NCI-H2029 treated with DMSO at 0.1 percent for 48 hours (cell line): ENCODE measurements at regions not wholly inside any gene's neighbourhood (a gene's known extent, or its start where the extent isn't known, plus 50 kb on each side); places are given as distances from the start of the nearest gene placed in this dataset.
"Not testable (repeated sequence)": the region's sequence is repeated elsewhere in the genome, so short reads cannot be mapped to it uniquely, and the experiment has no call there.

Source experiments
- DNase-seq: peaks from one replicate; lab custom pipeline; 2025; lab: John Stamatoyannopoulos, UW

DNA sequence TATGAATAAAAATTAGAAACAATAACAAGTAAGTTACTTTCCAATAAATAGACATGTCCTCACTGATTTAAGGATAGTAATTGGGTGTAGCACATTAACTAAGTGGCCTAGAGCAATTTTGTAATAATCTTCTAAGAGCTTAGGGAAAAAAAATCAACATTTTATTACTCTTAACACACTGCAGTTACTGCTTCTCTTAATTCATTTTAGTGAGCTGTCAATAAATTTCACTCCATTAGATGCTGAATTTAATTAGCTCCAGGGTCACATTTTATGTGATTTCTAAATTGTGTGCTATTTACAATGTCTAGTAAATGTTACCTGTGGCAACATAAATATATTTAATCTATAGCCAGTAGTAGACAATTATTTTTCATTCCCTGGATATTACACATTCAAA, 612.0 kb downstream of the C4orf33 start:
- no peak for DNase-seq

DNA sequence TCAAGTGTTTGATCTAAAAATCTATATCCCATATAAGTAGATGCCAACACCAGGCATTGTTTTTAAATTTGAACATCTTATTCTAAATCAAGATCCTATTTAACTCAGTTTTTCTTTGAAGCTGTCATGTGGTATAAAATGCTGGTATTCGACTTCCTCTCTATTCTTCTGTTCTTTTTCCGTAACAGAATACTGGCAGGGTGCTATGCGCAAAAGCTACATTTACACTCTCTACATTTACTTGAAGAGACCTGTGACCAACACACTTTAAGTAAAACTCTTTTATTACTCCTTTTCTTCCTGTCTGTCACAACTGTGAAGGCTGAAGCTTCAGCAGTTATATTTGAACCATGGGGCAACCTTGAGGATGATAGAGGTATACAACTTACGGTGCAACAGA, 612.8 kb downstream of the C4orf33 start:
- DNase-seq, result no peak

DNA sequence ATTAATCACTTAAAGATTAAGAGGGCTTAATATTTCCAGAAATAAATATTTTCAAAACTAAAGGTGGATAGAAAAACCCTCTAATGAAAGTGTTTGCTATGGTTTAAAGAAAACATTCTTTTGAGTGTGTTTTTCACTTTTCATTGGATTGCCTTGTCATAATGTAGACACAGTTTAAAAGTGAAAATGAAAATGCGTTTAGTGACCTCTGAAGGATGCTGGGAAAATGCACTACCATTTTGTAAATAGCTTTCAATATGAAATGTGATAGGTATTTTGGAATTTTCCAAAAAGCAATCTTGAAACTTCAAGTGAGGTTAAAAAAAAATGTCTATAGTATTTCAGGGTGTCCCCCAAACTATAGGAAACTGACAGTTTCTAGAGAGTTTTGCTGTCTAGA, 642.2 kb downstream of the C4orf33 start:
- no peak for DNase-seq

DNA sequence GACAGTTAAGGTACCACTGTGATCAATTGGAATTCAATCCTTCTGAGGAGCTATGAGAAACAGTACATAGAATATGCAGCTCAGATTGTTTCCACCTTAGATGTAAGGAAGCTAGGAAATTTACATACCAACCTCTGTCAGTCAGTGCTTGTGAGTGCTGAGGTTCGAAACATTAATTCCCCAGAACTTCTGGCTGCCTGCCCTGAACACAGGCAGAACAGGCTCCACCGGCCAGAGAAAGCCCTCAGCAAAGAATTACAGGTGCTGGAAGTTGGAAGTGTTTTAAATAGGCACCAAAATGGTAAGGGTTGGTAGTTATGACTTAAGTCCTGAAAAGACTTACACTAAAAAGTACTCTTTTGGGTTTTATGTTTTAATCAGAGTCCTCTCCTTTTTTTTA, 651.8 kb downstream of the C4orf33 start:
- peak; percentile 4 for DNase-seq

DNA sequence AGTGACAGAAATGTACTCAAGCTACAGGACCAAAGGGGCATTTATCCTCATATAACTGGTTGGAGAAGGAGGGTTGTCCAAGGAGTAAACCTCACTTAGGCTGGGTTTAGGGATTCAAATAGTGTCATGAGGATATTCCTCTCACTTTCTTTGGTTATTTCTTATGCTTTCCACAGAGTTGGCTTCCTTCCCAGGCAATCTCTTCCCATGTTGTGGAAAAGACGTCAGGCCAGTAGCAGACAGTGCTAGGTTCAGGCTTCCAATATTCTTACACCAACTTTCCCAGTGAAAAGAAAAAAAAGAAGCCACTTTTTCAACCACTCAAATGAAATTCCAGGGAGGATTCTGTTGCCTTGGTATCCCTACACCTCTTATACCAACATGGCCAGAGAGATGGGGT, 653.0 kb downstream of the C4orf33 start:
- DNase-seq, result no peak

DNA sequence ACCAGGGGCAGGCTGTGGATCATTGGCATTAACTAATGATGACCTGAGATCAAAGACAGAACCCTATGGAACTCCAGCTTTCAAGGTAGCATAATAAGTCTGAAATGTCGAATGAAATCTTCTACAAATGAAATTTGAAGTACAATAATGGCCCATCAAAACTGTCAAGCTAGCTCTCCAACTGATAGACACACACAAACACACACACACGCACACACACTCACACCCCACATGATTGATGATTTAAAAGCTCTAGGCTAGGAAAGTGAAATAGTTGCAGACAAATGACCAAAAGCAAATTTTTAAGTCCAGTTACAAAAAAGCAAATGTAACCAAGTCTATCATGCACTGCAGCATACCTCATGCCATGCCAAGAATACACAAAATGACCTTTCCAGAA, 655.7 kb downstream of the C4orf33 start:
- DNase-seq, result no peak

DNA sequence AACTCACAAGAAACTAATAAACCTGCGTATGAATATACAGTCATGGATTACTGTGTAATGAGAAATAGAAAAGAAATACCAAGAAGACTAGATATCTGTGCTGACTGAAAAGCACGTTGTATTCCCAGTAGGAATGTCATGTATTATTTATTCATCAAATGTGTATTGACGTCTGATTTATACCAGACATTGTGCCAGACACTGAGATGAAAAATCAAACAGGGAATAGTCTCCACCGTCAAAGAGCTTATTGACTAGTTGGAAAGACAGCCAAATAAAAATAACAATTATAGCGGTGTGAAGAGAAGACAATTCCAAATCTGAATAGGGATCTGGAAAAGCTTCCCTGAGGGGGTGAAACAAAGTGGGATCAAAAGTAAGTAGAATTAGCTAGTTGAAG, 687.6 kb downstream of the C4orf33 start:
- no peak for DNase-seq

DNA sequence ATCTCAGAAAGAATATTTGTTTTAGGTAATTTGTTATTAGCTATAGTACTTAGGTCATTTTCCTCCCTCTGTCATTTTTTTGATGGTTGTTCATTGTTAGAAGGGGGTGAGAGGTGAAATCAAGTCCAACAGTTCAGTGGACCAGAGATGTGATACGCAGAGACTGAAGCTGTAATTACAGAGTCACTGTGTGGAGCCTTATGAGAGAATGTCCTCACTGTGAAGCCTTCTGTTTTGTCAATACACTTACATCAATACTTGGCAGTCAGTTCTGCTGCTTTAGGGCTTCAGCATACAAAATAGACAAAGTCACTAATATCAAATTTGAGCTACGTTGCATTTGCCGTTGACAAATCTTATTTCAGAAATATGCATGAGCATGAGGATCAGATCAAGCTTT, 692.5 kb downstream of the C4orf33 start:
- no peak for DNase-seq

DNA sequence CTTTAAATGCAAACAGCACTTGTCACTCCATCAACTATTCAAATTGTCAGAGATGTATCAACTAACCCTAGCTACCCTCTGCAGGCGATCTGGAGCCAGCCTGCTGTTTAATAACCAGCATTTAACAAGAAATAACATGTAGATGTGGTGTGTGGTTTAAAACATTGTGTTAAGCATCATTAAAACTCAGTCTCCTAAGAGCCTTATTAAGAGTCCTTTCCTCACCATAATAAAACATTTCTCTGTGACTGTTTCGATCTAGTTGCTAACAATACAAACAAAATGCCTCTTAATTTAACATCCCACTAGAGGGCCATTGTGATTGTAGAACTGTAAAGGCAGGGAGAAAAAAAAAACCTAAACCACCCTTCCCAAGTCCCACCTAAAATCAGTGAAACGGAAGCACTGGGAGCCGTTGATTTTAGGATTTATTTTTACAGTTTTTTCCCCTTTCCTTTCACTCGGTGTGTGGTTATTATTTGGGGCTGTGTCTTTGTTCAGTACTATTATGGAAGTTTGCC, 708.6 kb downstream of the C4orf33 start:
- DNase-seq, result no peak

DNA sequence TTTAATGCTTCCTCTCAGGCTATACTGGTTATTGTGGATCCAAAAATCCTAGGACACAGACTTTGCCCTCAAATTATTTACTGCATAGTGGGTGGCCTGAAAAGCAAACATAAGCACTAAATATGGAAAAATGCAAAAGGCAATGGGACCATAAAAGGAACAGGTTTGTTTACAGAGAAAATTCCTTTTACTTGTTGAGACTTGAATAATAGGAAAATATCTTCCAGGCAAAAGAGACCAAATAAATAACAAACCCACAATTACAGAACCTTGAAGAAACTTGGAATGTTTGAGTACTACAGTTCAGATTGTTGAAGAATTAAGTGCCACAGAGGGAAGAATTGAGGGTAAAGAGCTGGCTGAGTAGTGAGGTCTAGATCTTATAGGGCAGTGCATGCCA, 711.0 kb downstream of the C4orf33 start:
- no peak for DNase-seq

DNA sequence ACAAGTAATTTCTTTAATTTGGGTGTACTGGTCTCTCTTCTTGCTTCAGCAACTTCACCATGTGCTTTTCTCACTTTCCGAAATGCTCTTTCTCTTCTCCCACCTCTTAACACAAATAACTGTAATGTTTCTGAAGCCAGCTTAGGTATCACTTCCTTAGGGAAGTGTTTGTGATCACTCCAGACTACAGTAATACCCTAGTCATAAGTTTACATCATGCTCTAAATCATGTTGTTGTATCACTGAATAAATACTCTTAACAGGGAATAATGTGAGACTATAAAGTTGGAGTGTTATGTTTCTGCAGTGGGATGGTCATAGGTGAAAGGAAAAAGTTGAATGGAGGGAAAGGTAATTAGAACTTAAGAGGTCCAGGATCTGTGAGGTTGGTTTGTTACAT, 712.3 kb downstream of the C4orf33 start:
- peak; percentile 5 for DNase-seq

DNA sequence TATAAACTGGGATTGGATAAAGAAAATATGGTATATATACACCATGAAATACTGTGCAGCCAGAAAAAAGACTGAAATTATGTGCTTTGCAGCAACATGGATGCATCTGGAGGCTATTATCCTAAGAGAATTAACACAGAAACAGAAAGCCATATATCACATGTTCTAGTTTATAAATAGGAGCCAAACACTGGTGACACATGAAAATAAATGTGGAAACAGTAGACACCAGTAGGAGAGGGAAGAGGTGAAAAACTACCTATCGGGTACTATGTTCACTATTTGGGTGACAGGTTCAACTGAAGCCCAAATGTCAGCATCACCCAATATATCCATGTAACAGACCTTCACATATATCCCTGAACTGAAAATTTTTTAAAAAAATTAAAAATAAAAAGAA, 725.1 kb downstream of the C4orf33 start:
- DNase-seq, result no peak

DNA sequence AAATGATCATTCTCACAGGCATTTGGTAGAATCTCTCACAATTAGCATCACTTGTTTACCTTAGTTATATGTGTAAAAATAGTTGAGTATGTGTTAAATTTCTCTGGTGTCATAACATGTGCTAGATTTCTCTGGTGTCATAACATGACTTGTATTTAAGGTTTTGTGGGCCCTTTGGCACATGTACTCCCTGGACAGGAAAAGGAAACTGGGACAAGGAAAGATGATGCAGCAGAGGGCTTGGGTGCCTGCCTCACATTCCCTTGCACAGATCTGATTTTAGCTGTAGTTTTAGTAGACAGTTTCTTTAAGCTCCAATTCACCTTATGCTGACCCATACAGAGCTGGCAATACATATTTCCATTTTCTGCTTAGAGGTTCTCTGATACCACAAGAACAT, 726.0 kb downstream of the C4orf33 start:
- no peak for DNase-seq

DNA sequence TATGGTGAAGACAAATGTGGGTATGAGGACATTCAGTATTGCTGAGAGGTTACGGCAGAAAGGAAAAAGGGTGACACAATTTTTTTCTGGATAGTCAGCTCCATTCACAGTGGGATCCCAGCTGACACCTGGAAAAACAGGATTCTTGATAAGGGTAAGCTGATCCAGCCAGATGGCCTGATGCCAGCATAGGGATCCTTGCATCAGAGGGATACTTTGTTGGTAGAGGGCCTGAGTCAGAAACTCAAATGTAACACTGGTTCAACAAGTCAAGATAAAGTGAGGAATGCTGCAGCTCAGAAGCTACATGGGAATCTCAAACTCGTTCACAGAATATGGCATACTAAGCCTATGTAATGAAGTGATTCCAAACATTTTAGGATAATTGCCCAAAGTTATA, 726.7 kb downstream of the C4orf33 start:
- DNase-seq, result peak; percentile 47

DNA sequence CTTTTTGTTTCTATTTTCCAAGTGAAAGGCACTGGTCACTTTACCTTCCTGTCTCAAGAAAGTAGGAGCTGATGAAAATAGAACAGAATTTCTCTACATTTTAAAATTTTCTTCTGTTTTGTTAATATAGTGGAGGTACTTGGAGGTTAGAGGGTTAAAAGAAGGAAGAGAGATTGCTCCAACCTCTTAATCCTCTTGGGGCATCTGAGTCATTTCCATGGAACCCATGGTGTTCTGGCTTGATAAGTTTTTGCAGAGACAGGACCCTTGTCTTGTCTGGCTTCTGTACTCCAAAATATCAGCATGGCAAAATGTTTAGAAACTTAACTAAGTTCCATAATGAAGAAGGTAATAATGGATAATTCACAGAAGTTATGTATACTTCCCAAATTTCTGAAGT, 727.2 kb downstream of the C4orf33 start:
- DNase-seq, result no peak

DNA sequence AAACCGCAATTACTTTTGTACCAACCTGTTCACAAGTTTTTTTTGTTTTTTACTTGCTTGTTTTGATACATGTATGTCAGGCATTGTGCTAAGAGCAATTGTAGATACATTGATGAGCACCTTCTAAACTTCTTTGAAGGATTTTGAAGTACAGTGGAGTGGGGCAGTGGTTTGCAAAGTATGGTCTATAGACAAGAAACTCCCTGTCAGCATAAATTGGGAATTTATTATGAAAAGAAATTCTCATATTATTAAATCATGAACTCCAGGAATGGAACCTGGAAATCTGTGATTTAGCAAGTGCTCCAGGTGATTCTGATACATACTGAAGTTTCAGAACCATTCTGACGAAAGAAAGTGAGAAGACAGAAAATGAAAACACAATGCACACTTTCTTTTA, 733.4 kb downstream of the C4orf33 start:
- no peak for DNase-seq

DNA sequence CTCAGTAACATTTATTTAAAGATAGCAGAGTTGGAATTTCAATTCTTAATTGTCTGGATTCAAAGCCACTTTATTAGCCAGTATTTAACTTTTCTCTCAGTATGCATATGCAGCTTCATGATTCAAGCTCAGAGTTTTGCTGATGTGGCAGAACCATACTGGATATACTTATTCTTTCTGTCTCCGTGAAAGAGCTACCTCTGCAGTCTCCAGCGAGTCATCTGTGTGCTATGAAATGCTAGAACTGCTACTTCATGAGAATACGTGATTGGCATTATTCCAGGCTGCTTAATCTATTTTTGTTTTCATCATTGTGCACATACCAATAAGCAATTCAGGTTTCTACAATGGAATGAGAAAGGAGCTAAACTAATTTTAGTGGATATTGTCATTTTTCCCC, 743.7 kb downstream of the C4orf33 start:
- DNase-seq, result no peak

DNA sequence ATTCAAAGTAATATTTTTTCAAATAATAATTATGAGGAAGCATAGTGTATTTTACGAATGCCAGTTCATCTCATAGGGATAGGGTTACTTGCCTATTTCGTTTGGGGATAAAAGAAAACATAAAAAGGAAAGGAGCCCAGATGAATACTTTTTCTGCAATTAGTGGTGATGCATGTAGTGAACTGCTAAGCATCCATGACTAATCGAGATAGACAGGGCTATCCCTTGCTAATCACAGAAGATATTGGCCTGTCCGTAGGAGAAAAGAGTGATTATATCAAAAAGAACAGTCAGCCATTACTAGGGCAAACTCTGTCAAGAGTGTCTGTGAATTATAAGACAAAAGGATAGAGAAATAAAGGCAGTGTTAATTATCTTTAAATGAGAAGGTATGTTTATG, 746.1 kb downstream of the C4orf33 start:
- DNase-seq, result no peak

DNA sequence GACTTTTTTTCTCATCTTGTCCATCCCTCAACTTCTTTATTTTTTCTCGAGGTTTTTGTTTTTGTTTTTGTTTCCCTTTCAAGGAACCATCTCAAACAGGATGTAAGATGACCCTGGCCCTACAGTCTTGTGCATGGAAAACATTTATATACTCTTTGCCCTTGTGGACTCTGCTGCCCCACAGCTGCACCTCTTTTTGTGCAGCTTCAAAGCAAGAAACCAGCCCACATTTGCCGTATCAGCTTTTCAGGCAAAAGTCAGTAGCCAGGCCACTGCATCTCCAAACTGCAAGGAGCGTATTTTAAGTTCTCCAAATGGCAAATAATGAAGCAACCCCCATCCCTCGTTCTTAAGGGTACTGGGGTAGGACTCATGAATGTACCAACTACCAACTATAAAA, 756.5 kb downstream of the C4orf33 start:
- no peak for DNase-seq

DNA sequence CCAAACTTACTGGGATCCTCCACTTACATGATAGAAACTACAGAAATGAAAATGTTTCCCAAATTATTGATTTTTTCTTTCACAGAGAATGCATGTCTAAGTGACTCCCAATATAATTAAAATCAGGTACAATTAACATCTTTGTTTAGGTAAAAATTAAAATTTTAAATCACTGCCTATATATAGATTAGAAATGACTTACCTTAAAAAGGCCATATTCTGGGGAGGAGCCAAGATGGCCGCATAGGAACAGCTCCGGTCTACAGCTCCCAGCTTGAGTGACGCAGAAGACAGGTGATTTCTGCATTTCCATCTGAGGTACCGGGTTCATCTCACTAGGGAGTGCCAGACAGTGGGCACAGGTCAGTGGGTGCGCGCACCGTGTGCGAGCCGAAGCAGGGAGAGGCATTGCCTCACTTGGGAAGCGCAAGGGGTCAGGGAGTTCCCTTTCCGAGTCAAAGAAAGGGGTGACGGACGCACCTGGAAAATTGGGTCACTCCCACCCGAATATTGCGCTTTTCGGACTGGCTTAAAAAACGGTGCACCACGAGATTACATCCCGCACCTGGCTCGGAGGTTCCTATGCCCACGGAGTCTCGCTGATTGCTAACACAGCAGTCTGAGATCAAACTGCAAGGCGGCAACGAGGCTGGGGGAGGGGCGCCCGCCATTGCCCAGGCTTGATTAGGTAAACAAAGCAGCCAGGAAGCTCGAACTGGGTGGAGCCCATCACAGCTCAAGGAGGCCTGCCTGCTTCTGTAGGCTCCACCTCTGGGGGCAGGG, 757.9 kb downstream of the C4orf33 start:
- DNase-seq, result not testable (repeated sequence)

DNA sequence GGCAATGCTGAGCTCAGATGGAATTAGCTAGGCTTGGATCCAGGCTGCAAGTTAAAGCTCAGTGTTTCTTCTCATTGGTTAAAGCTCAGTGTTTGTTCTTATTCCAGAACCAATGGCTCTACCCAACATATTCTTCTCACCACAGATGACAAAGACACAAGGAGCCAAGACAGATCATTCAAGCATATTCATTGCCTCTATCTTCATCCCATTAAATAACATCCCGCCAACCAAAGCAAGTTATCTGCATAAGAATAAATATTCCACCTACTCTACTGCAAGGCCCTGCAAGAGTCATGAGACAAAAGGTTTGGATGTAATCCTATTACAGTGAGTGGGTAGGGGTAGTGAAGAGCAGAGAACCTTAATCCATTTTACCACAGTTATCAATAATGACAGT, 766.5 kb downstream of the C4orf33 start:
- no peak for DNase-seq

DNA sequence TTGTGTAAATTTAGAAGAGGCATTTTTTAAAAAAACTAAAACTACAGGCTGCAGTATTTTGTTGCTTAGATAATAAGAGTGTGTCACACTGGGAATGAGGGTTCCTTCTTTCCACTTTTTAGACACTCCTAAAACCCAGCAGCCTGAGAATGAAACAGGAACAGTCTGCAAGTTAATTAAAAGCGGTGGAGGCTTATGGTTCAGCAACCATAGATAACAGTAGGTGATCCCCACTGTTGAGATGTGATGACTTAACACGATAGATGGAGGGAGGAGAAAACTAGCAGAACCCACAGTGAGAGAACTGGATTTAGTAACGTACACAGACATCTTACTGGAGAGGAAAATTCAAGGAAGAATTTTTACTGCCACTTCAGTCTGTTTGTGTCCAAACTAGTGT, 767.3 kb downstream of the C4orf33 start:
- no peak for DNase-seq

DNA sequence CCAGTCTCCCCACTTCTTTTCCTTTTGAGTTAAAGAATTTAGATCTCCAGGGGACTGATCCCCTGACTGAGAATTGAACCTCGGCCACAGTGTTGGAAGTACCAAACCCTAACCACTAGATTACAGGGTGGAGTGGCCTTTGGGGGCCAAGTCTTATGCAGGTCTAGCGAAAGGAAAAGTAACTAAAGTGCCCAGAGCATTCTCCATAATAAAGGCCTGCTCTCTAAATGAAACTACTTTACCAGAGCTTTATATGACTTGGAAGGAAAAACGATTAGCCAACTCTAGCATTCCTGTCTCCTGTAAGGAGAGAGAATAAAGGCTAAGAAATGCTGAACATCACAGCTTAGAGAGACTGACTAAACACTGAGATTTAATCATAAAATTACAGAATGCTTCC, 788.0 kb downstream of the C4orf33 start:
- no peak for DNase-seq

DNA sequence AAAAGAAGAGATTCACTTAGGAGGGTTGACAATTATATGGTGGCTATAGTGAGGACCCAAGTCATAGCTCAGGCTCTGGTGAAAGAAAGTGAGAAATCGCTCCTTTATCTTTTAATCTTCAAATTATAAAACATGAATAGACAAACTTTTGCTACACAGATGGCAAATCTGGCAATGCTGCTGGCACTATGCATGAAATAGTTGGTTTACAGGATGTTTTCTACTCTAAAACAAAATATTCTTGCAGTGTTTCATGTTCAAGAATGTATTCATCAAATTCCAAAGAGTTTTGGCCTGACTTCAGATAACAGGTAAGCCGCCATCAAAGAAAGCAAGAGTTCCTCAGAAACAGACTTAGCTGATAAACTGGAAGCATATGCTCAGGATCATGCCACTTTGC, 801.2 kb downstream of the C4orf33 start:
- no peak for DNase-seq
